Stimulated activated naive CD8-positive, alpha-beta T cell treated with anti-CD3 and anti-CD28 coated beads, Interleukin-15, amount 100 ng/mL, for 72 hours (primary cell): ENCODE measurements at regions not wholly inside any gene's neighbourhood (a gene's known extent, or its start where the extent isn't known, plus 50 kb on each side); places are given as distances from the start of the nearest gene placed in this dataset.
A peak's percentile ranks its signal among the peaks of the same experiment; 100 is the strongest.
"Not testable (repeated sequence)": the region's sequence is repeated elsewhere in the genome, so short reads cannot be mapped to it uniquely, and the experiment has no call there.

Experiments used
- ATAC-seq: fragments of 150-1000 bp; cut with Tn5 transposase; 2 replicates; pipeline ENCODE4 v1.10.0; 2021; ENCODE audit warnings: mild to moderate bottlenecking, moderate library complexity
- DNase-seq, 2 donors: peaks; one replicate each; pipeline ENCODE4 v3.0.0; 2021 to 2022
- H3K27ac Mint-ChIP-seq, 2 donors: one replicate each; pipeline ENCODE4 v1.8.0; 2022; ENCODE audit warnings: mild to moderate bottlenecking in 2 of 2, mixed read lengths in 2 of 2, moderate library complexity in 2 of 2
- H3K27me3 Mint-ChIP-seq: one replicate; pipeline ENCODE4 v1.8.0; 2022; ENCODE audit warnings: mixed read lengths
- H3K4me1 Mint-ChIP-seq: one replicate; pipeline ENCODE4 v1.8.0; 2022; ENCODE audit warnings: mild to moderate bottlenecking, mixed read lengths
- H3K4me3 Mint-ChIP-seq, 2 donors: one replicate each; pipeline ENCODE4 v1.8.0; 2022; ENCODE audit warnings: mild to moderate bottlenecking in 2 of 2, mixed read lengths in 2 of 2, moderate library complexity in 1 of 2
- H3K9me3 Mint-ChIP-seq, 2 donors: one replicate each; pipeline ENCODE4 v1.8.0; 2022; ENCODE audit warnings: mixed read lengths in 2 of 2

DNA sequence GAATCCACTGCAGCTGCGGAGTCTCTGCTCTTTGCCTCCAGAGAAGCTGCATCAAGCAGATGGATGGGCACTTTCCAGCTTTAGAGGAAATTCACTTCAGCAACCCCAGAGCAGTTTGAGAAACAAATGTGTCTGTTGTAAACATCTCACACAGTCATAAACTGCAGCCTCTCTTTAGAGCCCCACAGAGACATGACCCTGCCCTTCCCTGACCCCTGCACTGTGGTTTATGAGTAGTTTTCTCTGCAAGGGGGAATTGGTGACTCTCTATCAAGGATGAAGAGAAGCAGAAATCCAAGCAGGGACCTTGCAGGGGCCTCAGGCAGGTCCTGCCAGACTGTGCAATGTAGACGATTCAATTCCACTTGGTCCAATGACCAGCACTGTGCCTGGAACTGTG, 160.2 kb downstream of the SH2D4B start:
- peaks cover 7% of the 10 kb centered on the region for H3K4me1 Mint-ChIP-seq
- no peak overlapping the region for H3K27ac Mint-ChIP-seq
- H3K27me3 Mint-ChIP-seq: peaks cover 6% of the 10 kb centered on the region
- ATAC-seq: no peak
- no peak for DNase-seq
- H3K9me3 Mint-ChIP-seq: no peaks in the 10 kb centered on the region
- no peak overlapping the region for H3K4me3 Mint-ChIP-seq

GRCh38 chr10:80699602-80700039, 161.9 kb downstream of the SH2D4B start:
- H3K9me3 Mint-ChIP-seq: no peaks in the 10 kb centered on the region
- peaks cover 6% of the 10 kb centered on the region for H3K27me3 Mint-ChIP-seq
- no peak overlapping the region for H3K4me3 Mint-ChIP-seq
- no peak overlapping the region for H3K27ac Mint-ChIP-seq
- ATAC-seq: peak; percentile 77
- peak; percentile 68 to 69 for DNase-seq
- peaks cover 7% of the 10 kb centered on the region for H3K4me1 Mint-ChIP-seq

GRCh38 chr10:80700252-80700651, 162.6 kb downstream of the SH2D4B start:
- ATAC-seq (no peak), DNase-seq (no peak)
- Mint-ChIP-seq H3K27ac (peak overlapping the region; percentile 5 to 12), H3K4me1 (peaks cover 7% of the 10 kb centered on the region), H3K27me3 (peaks cover 6% of the 10 kb centered on the region), H3K4me3 (no peak overlapping the region), H3K9me3 (no peaks in the 10 kb centered on the region)

DNA sequence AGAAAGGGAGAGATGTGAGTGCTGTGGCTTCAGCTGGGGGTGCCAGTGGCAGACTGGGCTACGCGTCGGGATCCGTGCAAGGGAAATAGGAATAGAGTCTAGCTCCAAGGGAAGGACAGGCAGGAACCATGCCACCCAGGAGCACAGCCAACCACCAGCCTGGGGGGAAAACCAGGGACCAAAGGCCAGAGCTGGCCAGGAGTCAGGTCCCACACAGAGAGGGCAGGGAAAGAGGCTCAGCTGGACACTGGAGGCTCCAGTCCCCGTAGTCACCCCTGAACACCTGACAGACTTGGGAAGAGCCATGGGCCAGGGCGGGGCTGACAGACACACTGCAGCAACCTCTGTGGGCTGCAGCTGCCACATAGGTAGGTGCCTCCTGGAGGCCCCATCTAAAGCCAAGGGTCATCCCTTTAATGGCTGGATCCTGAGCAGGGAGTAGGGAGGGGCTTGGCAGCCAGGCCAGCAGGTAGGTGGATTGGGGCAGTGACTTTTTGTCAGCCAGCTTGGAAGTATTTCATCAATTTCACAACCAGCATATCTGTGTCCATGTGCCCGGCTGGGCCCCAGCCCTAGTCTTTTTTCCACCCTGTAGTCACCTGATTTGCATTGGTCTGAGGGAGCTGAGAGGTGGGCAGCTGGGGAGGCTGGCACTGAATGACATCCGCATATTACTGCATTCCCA, 163.2 kb downstream of the SH2D4B start:
- Mint-ChIP-seq H3K27me3 (peaks cover 6% of the 10 kb centered on the region), H3K9me3 (no peaks in the 10 kb centered on the region), H3K4me1 (peaks cover 7% of the 10 kb centered on the region), H3K27ac (peak overlapping the region in 1 of 2 donors; percentile 7), H3K4me3 (no peak overlapping the region)
- no peak for ATAC-seq
- no peak for DNase-seq

- Mint-ChIP-seq H3K27me3 (peaks cover 6% of the 10 kb centered on the region), H3K4me1 (peaks cover 7% of the 10 kb centered on the region)
- DNase-seq: no peak
These were observed 164.0 kb downstream of the SH2D4B start for GRCh38 chr10:80701706-80702105.

GRCh38 chr10:80702143-80702542, 164.4 kb downstream of the SH2D4B start:
- DNase-seq: no peak
- Mint-ChIP-seq H3K9me3 (no peaks in the 10 kb centered on the region), H3K4me1 (peaks cover 7% of the 10 kb centered on the region)

More at GRCh38 chr10:80701706-80702105, 164.0 kb downstream of the SH2D4B start:
- no peak for ATAC-seq
- Mint-ChIP-seq H3K27ac (peak overlapping the region; percentile 37 to 70), H3K9me3 (no peaks in the 10 kb centered on the region), H3K4me3 (no peak overlapping the region)

DNA sequence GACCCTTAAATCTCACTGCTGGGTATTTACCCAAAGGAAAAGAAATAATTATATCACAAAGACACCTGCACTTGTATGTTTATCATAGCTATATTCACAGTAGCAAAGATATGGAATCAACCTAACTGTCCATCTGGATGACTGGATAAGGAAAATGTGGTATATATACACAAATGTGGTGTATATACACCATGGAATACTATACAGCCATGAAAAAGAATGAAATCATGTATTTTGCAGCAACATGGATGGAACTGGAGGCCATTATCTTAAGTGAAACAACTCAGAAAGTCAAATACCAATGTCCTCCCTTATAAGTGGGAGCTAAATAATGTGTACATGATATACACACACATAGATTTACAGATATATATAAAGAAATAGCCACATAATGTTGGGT, 168.2 kb downstream of the SH2D4B start:
- Mint-ChIP-seq H3K27me3 (peaks cover 7% of the 10 kb centered on the region), H3K27ac (no peak overlapping the region), H3K9me3 (no peaks in the 10 kb centered on the region), H3K4me3 (no peak overlapping the region), H3K4me1 (no peaks in the 10 kb centered on the region)
- ATAC-seq: no peak
- DNase-seq: no peak

More at GRCh38 chr10:80702143-80702542, 164.4 kb downstream of the SH2D4B start:
- peaks cover 6% of the 10 kb centered on the region for H3K27me3 Mint-ChIP-seq
- peak overlapping the region in 1 of 2 donors; percentile 34 for H3K27ac Mint-ChIP-seq
- H3K4me3 Mint-ChIP-seq: no peak overlapping the region
- no peak for ATAC-seq

GRCh38 chr10:80708185-80708584, 170.5 kb downstream of the SH2D4B start:
- H3K9me3 Mint-ChIP-seq: no peaks in the 10 kb centered on the region
- H3K27me3 Mint-ChIP-seq: peaks cover 7% of the 10 kb centered on the region
- no peak for ATAC-seq
- no peak overlapping the region for H3K27ac Mint-ChIP-seq
- DNase-seq: no peak
- H3K4me1 Mint-ChIP-seq: no peaks in the 10 kb centered on the region
- no peak overlapping the region for H3K4me3 Mint-ChIP-seq

DNA sequence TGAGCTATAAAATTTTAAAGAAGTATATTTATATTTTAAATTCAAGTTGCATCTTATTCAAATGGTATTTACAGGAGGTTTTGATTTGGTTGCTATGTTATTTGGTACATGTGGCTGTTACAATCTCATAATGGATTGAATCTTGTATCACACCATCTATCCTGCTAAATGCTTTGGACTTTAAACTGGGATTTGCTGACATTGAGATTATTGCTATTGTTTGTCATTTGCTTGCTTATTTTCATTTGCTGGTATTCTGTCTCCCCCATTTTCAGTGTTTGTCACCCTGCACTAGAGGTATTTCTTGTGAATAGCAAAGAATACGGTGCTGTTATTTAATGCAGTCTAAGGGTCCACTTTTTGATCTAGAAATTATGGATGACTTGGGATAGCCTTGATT, 171.1 kb downstream of the SH2D4B start:
- no peak overlapping the region for H3K4me3 Mint-ChIP-seq

DNA sequence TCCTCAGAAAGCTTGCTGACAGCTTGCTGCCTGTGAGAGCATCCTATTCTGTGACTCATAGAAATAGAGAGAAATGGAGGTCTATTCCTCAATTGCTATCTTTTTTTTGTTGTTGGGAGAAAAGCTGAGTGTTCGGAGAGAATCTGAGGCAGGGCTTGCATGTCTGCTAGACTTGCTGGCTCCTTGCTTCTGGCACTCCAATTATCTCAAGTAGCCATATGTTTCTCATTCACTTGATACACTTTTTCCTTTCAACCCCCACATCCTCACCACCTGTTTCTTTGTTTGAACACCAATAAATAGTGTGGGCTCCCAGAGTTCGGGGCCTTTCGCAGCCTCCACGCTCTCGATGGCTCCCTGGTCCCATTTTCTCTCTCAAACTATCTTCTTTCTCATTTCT, 172.2 kb downstream of the SH2D4B start:
- Mint-ChIP-seq H3K27ac (no peak overlapping the region), H3K27me3 (peaks cover 7% of the 10 kb centered on the region), H3K4me1 (no peaks in the 10 kb centered on the region), H3K4me3 (no peak overlapping the region), H3K9me3 (no peaks in the 10 kb centered on the region)
- ATAC-seq (no peak), DNase-seq (no peak)

More for the DNA sequence above, 171.1 kb downstream of the SH2D4B start:
- DNase-seq (no peak), ATAC-seq (no peak)
- Mint-ChIP-seq H3K9me3 (no peaks in the 10 kb centered on the region), H3K27me3 (peaks cover 7% of the 10 kb centered on the region), H3K27ac (no peak overlapping the region), H3K4me1 (no peaks in the 10 kb centered on the region)

DNA sequence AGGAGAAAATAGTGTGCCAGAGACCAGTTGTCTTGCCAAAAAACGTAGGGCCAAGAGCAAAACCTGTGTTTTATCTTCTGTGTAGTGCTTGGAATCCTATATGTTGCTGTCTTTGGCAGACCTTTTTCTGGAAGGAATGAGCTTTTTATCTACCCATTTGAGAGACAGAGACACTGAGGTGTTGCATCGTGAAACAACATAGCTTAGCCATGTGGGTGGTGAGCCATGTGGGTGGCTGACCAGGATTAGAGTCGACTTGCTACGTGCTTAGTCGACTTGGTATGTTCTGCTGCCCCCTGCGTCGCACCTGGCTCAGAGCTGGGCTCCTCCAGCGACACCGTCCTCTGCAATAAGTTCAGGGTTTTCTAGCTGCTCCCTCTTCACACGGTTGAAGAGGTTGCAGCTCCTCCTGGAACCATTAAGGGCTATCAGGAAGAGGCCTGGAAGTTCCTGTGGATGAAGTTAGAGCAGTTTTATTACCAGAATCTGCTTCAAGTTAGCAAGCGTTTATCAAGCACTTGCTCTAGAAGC, 175.8 kb downstream of the SH2D4B start:
- H3K4me3 Mint-ChIP-seq: no peak overlapping the region
- no peak for DNase-seq
- H3K9me3 Mint-ChIP-seq: no peaks in the 10 kb centered on the region
- ATAC-seq: no peak
- H3K4me1 Mint-ChIP-seq: no peaks in the 10 kb centered on the region
- H3K27me3 Mint-ChIP-seq: peaks cover 7% of the 10 kb centered on the region
- no peak overlapping the region for H3K27ac Mint-ChIP-seq

DNA sequence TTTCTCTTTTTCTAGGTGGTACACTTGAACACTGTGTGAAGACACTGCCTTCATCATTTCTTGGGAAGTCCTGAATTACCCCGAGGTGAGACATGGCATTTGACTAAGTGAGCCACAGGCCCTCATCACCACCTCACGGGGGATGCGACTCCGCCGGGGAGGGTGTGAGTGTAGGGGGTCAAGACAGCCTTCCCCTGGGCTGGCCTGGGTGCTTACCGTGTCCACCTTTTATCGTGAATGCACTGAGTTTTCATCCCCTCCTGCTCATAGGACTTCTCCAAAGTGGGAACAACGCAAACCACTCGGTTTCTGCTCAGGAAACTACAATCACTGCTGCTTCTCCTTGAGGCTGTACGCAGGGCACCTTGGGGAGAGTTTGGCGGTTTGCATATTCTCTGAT, 176.9 kb downstream of the SH2D4B start:
- H3K4me3 Mint-ChIP-seq: no peak overlapping the region
- no peak overlapping the region for H3K27ac Mint-ChIP-seq
- H3K27me3 Mint-ChIP-seq: peaks cover 7% of the 10 kb centered on the region
- DNase-seq (no peak), ATAC-seq (peak; percentile 22)
- H3K9me3 Mint-ChIP-seq: no peaks in the 10 kb centered on the region
- no peaks in the 10 kb centered on the region for H3K4me1 Mint-ChIP-seq

DNA sequence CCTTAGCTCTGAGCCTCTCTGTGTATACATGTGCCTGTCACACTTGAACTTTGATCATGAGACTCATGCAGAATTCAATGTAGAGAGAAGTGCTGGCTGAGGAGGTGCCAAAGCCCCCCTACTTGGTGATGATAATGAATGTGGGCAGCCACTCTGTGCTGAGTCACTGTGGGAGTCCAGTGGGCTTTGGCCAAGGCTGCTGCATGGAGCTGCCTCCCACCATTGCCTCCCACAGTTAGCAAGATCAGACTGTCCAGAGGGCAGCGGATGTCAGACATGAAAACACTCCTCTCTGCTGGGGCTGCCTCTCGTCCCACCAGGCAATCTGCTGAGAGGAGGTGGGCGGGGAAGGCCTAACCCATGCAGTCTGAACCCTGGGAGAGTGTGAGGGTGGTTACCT, 180.3 kb downstream of the SH2D4B start:
- ATAC-seq: peak; percentile 11
- H3K4me3 Mint-ChIP-seq: no peak overlapping the region

DNA sequence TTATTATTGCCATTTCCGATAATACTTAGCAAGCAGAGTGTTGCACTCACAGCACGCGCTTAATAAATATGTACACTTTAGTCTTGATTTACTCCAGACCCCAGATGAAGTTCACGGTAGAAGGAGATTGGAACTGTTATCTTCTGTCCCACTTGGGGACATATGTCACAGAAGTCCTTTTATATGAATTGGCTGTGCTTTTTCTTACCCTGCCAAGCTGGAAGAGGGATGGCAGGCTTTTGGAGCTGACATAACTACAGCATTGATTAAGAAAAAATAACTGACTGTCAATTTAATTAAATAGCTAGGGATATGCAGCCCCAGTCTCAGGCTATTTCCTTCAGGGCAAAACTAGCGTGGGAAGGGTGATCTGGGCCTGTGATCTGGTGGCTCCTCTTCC, 182.2 kb downstream of the SH2D4B start:
- Mint-ChIP-seq H3K9me3 (peaks cover 5 to 6% of the 10 kb centered on the region in 2 donors), H3K4me3 (no peak overlapping the region), H3K27me3 (no peaks in the 10 kb centered on the region), H3K4me1 (no peaks in the 10 kb centered on the region), H3K27ac (no peak overlapping the region)
- DNase-seq: no peak
- ATAC-seq: no peak

More for the DNA sequence above, 180.3 kb downstream of the SH2D4B start:
- H3K27ac Mint-ChIP-seq: no peak overlapping the region
- H3K4me1 Mint-ChIP-seq: no peaks in the 10 kb centered on the region
- peaks cover 5 to 6% of the 10 kb centered on the region in 2 donors for H3K9me3 Mint-ChIP-seq
- H3K27me3 Mint-ChIP-seq: no peaks in the 10 kb centered on the region
- DNase-seq: no peak

DNA sequence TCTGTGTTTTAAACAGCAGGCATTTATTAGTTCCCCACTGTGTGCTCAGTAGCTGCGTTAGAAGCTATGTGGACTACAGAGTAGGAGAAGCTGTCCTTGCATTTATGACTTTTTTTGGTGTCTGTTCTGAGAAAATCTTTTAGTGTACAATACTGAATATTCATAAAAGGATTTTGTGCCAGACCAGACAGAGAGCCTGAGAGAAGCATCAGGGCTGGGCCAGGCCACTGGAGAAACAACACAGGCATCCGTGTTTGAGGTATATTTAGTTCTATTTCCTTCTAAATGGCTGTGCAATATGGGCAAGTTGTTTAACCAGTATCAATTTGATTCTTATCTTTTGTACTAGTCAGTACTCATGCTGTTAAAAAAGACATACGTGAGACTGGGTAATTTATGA, 182.8 kb downstream of the SH2D4B start:
- no peak for DNase-seq
- ATAC-seq: no peak
- H3K27me3 Mint-ChIP-seq: peaks cover 4% of the 10 kb centered on the region
- no peak overlapping the region for H3K4me3 Mint-ChIP-seq
- H3K9me3 Mint-ChIP-seq: peaks cover 5 to 6% of the 10 kb centered on the region in 2 donors
- H3K27ac Mint-ChIP-seq: no peak overlapping the region
- no peaks in the 10 kb centered on the region for H3K4me1 Mint-ChIP-seq

DNA sequence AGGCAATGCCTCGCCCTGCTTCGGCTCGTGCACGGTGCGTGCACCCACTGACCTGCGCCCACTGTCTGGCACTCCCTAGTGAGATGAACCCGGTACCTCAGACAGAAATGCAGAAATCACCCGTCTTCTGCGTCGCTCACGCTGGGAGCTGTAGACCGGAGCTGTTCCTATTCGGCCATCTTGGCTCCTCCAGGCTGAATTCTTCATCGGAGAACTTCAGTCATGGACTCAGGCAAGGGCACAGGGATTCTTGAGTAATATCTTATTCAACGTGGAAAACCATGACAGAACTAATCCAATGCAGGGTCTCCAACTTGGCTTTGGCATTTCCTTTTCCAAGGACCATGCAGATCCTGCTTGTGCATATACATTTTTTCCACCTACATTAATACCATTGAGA, 190.7 kb downstream of the SH2D4B start:
- H3K27me3 Mint-ChIP-seq, H3K9me3 Mint-ChIP-seq, H3K4me1 Mint-ChIP-seq, H3K27ac Mint-ChIP-seq, H3K4me3 Mint-ChIP-seq, DNase-seq, ATAC-seq: not testable (repeated sequence)

DNA sequence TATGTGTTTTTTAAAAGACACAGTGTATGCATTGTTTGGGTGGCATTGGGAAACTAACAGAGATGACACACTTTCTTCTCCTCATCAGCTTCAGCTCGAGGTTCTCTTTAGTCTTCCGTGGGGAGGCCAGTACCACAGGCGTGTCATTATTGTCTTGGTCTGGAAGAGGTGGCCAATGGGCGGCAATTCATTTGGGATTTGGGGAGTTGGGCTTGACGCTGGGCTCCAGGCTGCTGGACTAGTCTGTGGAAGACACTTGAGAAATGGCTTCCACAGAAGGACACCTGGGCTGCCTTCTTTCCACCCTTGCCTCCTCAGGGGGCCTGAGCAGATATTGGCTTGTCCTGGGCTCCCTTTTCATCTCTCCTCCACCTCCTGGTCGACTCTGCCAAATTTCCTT, 192.2 kb downstream of the SH2D4B start:
- DNase-seq: no peak
- ATAC-seq: no peak
- Mint-ChIP-seq H3K4me1 (no peaks in the 10 kb centered on the region), H3K9me3 (no peaks in the 10 kb centered on the region), H3K4me3 (no peak overlapping the region), H3K27me3 (peaks cover 7% of the 10 kb centered on the region), H3K27ac (no peak overlapping the region)
